D341Med (cell line): ENCODE measurements at regions not wholly inside any gene's neighbourhood (a gene's known extent, or its start where the extent isn't known, plus 50 kb on each side); places are given as distances from the start of the nearest gene placed in this dataset.

Experiments
- DNase-seq: peaks from one replicate; pipeline ENCODE4 v3.0.0; 2012; ENCODE audit warnings: low spot score

DNA sequence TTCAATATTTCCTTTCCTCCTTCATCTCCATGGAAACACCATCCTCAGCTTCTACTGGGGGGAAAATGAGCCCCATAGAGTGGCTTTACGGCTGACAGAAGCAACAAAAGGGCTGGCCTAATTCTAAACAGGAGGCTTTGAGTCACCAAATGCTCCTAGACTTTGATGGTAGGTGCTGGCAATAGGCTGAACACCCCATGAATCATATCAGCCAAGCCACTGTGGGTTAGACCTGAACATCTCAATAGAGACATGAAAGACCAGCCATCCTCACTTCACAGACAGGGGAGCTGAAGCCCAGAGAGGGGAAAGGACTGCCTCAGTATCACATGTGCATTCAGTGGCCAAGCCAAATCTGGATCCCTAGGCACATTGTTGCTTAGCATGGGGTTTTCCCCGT, 107.6 kb downstream of the AMER1 start:
- DNase-seq = no peak

- DNase-seq = peak; percentile 10
Observed at GRCh38 chrX:64093761-64094160, 111.7 kb downstream of the AMER1 start.
